Spleen (tissue), 7 donors: ENCODE measurements at regions not wholly inside any gene's neighbourhood (a gene's known extent, or its start where the extent isn't known, plus 50 kb on each side); places are given as distances from the start of the nearest gene placed in this dataset.

ENCODE experiments used
- POLR2A ChIP-seq, 3 donors: fragments of 450-650 bp; IDR thresholded peaks; one replicate each; pipeline ENCODE4 v1.5.1; 2017; ENCODE audit warnings: antibody characterized with exemption in 3 of 3, mild to moderate bottlenecking in 1 of 3
- TF ChIP-seq, protein P1 (sequence below), 11 experiments: fragments of 200-600 bp in 7 of 11; fragments of 450-650 bp in 4 of 11; sonication (generic) in 4 of 11; IDR thresholded peaks in 8 of 11; conservative IDR thresholded peaks in 3 of 11; 1 replicate in 7 of 11; 2 replicates in 4 of 11; pipeline versions ENCODE4 v1.4.0 to v1.8.0; 2016 to 2021; ENCODE audit warnings: antibody characterized with exemption in 11 of 11, inconsistent platforms in 4 of 11, mild to moderate bottlenecking in 1 of 11
- donor health status: DM: no; HTN: no; CAD: no; lungs with moderate emphysema.
- donor health status: DM: no; HTN: no; CAD: no.
- donor health status: DM: no; HTN: no; CAD: no.

DNA sequence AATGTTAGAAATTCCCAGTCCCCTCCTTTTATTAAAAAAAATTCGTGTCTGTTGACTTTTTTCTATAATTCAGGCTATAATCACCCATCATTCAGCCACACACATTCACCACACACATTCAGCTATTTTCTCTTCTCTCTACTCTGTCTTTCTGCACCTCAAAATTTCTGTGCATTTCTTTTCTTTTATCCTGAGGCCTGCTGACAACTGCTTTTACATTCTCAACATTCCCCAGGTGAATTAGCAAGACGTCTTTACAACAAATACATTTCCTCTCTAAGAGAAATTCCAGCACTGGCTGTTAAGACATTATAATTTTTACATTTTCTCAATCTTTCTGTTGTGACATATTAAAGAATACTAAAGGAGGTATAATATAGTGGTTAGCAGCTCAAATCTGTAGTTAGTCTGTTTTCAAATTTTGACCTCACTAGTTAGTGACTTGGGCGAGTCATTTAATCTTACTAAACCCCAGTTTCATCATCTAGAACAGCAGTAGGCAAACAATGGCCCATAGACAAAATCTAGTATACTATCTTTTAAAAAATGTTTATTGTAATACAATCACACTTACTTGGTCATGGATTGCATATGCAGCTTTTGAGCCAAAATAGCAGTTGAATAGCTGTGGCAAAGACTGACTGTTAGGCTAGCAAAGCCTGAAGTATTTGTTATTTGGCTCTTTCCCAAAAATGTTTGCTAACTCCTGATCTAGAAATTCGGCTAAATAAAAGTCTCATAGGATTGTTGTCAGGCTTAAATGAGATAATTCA is 350.7 kb downstream of the NSUN3 start:
- TF ChIP-seq, protein P1, sequence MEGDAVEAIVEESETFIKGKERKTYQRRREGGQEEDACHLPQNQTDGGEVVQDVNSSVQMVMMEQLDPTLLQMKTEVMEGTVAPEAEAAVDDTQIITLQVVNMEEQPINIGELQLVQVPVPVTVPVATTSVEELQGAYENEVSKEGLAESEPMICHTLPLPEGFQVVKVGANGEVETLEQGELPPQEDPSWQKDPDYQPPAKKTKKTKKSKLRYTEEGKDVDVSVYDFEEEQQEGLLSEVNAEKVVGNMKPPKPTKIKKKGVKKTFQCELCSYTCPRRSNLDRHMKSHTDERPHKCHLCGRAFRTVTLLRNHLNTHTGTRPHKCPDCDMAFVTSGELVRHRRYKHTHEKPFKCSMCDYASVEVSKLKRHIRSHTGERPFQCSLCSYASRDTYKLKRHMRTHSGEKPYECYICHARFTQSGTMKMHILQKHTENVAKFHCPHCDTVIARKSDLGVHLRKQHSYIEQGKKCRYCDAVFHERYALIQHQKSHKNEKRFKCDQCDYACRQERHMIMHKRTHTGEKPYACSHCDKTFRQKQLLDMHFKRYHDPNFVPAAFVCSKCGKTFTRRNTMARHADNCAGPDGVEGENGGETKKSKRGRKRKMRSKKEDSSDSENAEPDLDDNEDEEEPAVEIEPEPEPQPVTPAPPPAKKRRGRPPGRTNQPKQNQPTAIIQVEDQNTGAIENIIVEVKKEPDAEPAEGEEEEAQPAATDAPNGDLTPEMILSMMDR (IDR thresholded peaks at IDR 0.05 in 8 of 11, conservative IDR thresholded peaks at IDR 0.05 in 3 of 11) = no peak
- TF ChIP-seq POLR2A (IDR thresholded peaks at IDR 0.05) = no peak
